ENCODE measurements at regions not wholly inside any gene's neighbourhood (a gene's known extent, or its start where the extent isn't known, plus 50 kb on each side); places are given as distances from the start of the nearest gene placed in this dataset.
"Not testable (repeated sequence)": the region's sequence is repeated elsewhere in the genome, so short reads cannot be mapped to it uniquely, and the experiment has no call there.

GRCh38 chr21:27519361-27519760 is 552.5 kb upstream of the ADAMTS5 start:
- Histone ChIP-seq H3K36me3 (ENCODE audit: insufficient read depth, low read length) (no peaks in the 10 kb centered on the region), H3K9ac (ENCODE audit: low read depth, low read length, poor library complexity, severe bottlenecking) (no peak overlapping the region), H3K4me3 (ENCODE audit: low read length, poor library complexity, severe bottlenecking) (no peak overlapping the region), H4K20me1 (ENCODE audit: insufficient read depth, low read length, poor library complexity, severe bottlenecking) (no peaks in the 10 kb centered on the region), H3K4me2 (ENCODE audit: low read depth, low read length, poor library complexity, severe bottlenecking) (no peak overlapping the region), H3K9me3 (ENCODE audit: insufficient read depth, low read depth, low read length) (no peaks in the 10 kb centered on the region), H3K9me2 (replicated peaks; ENCODE audit: low read depth, low read length) (no peaks in the 10 kb centered on the region), H3K4me1 (ENCODE audit: insufficient read depth, low read length, poor library complexity, severe bottlenecking) (no peaks in the 10 kb centered on the region), H2AFZ (ENCODE audit: low read length) (no peak overlapping the region), H3F3A (ENCODE audit: low read depth) (no peaks in the 10 kb centered on the region), H3K79me2 (ENCODE audit: insufficient read depth, low read length) (no peaks in the 10 kb centered on the region), H3K27me3 (ENCODE audit: insufficient read depth, low read length, poor library complexity, severe bottlenecking) (no peaks in the 10 kb centered on the region)
- no peak for TF ChIP-seq EZH2phosphoT487 (IDR thresholded peaks at IDR 0.05; ENCODE audit: borderline replicate concordance)
- TF ChIP-seq, protein P1, sequence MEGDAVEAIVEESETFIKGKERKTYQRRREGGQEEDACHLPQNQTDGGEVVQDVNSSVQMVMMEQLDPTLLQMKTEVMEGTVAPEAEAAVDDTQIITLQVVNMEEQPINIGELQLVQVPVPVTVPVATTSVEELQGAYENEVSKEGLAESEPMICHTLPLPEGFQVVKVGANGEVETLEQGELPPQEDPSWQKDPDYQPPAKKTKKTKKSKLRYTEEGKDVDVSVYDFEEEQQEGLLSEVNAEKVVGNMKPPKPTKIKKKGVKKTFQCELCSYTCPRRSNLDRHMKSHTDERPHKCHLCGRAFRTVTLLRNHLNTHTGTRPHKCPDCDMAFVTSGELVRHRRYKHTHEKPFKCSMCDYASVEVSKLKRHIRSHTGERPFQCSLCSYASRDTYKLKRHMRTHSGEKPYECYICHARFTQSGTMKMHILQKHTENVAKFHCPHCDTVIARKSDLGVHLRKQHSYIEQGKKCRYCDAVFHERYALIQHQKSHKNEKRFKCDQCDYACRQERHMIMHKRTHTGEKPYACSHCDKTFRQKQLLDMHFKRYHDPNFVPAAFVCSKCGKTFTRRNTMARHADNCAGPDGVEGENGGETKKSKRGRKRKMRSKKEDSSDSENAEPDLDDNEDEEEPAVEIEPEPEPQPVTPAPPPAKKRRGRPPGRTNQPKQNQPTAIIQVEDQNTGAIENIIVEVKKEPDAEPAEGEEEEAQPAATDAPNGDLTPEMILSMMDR (conservative IDR thresholded peaks at IDR 0.05; ENCODE audit: low read length): no peak

GRCh38 chr21:27517177-27517576 is 550.3 kb upstream of the ADAMTS5 start:
- H3K79me2 ChIP-seq (ENCODE audit: insufficient read depth, low read length); H3K36me3 ChIP-seq (ENCODE audit: insufficient read depth, low read length); H3K9me2 ChIP-seq (replicated peaks; ENCODE audit: low read depth, low read length); H3K27me3 ChIP-seq (ENCODE audit: insufficient read depth, low read length, poor library complexity, severe bottlenecking); H3K4me2 ChIP-seq (ENCODE audit: low read depth, low read length, poor library complexity, severe bottlenecking); H3K9ac ChIP-seq (ENCODE audit: low read depth, low read length, poor library complexity, severe bottlenecking); H3F3A ChIP-seq (ENCODE audit: low read depth); H4K20me1 ChIP-seq (ENCODE audit: insufficient read depth, low read length, poor library complexity, severe bottlenecking); H2AFZ ChIP-seq (ENCODE audit: low read length); H3K9me3 ChIP-seq (ENCODE audit: insufficient read depth, low read depth, low read length); H3K4me1 ChIP-seq (ENCODE audit: insufficient read depth, low read length, poor library complexity, severe bottlenecking); H3K4me3 ChIP-seq (ENCODE audit: low read length, poor library complexity, severe bottlenecking): not testable (repeated sequence)

DNA sequence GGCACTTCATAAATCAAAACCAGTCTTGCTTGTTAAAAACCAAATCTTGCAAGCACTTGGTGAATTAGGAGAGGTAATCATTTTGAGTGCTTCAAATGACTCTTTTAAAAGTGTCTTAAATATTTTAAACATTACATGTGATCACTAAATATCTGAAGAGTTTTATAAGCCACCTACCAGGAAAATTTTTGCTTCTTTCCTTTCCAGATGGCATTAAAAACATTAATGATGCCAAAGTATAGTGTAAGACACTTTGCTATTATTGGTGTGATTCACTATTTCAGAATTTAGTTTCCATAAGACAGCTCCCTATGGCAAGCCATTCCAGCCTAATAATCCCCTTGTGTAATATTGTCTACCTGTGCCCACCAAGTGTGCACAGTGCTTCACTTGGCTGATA is 548.8 kb upstream of the ADAMTS5 start:
- no peaks in the 10 kb centered on the region for H3K27me3 ChIP-seq (ENCODE audit: insufficient read depth, low read length, poor library complexity, severe bottlenecking)
- H3K9me3 ChIP-seq (ENCODE audit: insufficient read depth, low read depth, low read length): no peaks in the 10 kb centered on the region
- H3K4me2 ChIP-seq (ENCODE audit: low read depth, low read length, poor library complexity, severe bottlenecking): no peak overlapping the region
- no peaks in the 10 kb centered on the region for H4K20me1 ChIP-seq (ENCODE audit: insufficient read depth, low read length, poor library complexity, severe bottlenecking)
- no peak for TF ChIP-seq EZH2phosphoT487 (IDR thresholded peaks at IDR 0.05; ENCODE audit: borderline replicate concordance)
- TF ChIP-seq, protein P1 (conservative IDR thresholded peaks at IDR 0.05; ENCODE audit: low read length): no peak
- H3K4me1 ChIP-seq (ENCODE audit: insufficient read depth, low read length, poor library complexity, severe bottlenecking): no peaks in the 10 kb centered on the region
- no peaks in the 10 kb centered on the region for H3F3A ChIP-seq (ENCODE audit: low read depth)
- H3K9ac ChIP-seq (ENCODE audit: low read depth, low read length, poor library complexity, severe bottlenecking): no peak overlapping the region
- H3K4me3 ChIP-seq (ENCODE audit: low read length, poor library complexity, severe bottlenecking): no peak overlapping the region
- no peaks in the 10 kb centered on the region for H3K79me2 ChIP-seq (ENCODE audit: insufficient read depth, low read length)
- H2AFZ ChIP-seq (ENCODE audit: low read length): no peak overlapping the region
- H3K9me2 ChIP-seq (replicated peaks; ENCODE audit: low read depth, low read length): no peaks in the 10 kb centered on the region
- H3K36me3 ChIP-seq (ENCODE audit: insufficient read depth, low read length): no peaks in the 10 kb centered on the region

- H4K20me1 ChIP-seq (ENCODE audit: insufficient read depth, low read length, poor library complexity, severe bottlenecking): no peaks in the 10 kb centered on the region
- H3K9ac ChIP-seq (ENCODE audit: low read depth, low read length, poor library complexity, severe bottlenecking): no peak overlapping the region
- H3K27me3 ChIP-seq (ENCODE audit: insufficient read depth, low read length, poor library complexity, severe bottlenecking): no peaks in the 10 kb centered on the region
- no peaks in the 10 kb centered on the region for H3K36me3 ChIP-seq (ENCODE audit: insufficient read depth, low read length)
- H3K9me3 ChIP-seq (ENCODE audit: insufficient read depth, low read depth, low read length): no peaks in the 10 kb centered on the region
- H3K4me1 ChIP-seq (ENCODE audit: insufficient read depth, low read length, poor library complexity, severe bottlenecking): no peaks in the 10 kb centered on the region
- no peak overlapping the region for H3K4me3 ChIP-seq (ENCODE audit: low read length, poor library complexity, severe bottlenecking)
- H3F3A ChIP-seq (ENCODE audit: low read depth): no peaks in the 10 kb centered on the region
- H2AFZ ChIP-seq (ENCODE audit: low read length): no peak overlapping the region
- TF ChIP-seq, protein P1 (conservative IDR thresholded peaks at IDR 0.05; ENCODE audit: low read length): no peak
- no peak for TF ChIP-seq EZH2phosphoT487 (IDR thresholded peaks at IDR 0.05; ENCODE audit: borderline replicate concordance)
- no peaks in the 10 kb centered on the region for H3K9me2 ChIP-seq (replicated peaks; ENCODE audit: low read depth, low read length)
- H3K79me2 ChIP-seq (ENCODE audit: insufficient read depth, low read length): no peaks in the 10 kb centered on the region
- H3K4me2 ChIP-seq (ENCODE audit: low read depth, low read length, poor library complexity, severe bottlenecking): no peak overlapping the region
Observed at GRCh38 chr21:27513825-27514224, 546.9 kb upstream of the ADAMTS5 start.

Data from Loucy (cell line).